ENCODE measurements at regions not wholly inside any gene's neighbourhood (a gene's known extent, or its start where the extent isn't known, plus 50 kb on each side); places are given as distances from the start of the nearest gene placed in this dataset.

DNA sequence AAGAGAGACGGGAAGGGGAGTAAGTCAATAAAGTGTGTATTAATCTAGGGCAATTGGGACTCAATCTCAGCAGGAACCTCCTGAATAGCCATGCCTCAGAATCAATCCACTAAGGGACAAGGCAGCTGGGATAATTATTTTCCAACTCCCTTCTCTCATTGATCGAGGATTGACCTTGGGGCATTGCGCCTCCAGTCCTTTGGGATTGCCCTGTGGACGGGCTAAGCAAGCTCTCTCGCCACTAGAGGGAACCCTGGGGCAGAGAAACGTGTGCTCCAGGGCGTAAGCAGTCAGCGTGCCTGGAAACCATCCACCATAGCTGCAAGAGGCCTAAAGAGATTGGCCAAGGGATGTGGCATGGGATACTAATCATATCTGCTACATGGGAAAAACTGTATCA, 53.9 kb upstream of the ERCC4 start (continued):
- TF ChIP-seq, protein P1, sequence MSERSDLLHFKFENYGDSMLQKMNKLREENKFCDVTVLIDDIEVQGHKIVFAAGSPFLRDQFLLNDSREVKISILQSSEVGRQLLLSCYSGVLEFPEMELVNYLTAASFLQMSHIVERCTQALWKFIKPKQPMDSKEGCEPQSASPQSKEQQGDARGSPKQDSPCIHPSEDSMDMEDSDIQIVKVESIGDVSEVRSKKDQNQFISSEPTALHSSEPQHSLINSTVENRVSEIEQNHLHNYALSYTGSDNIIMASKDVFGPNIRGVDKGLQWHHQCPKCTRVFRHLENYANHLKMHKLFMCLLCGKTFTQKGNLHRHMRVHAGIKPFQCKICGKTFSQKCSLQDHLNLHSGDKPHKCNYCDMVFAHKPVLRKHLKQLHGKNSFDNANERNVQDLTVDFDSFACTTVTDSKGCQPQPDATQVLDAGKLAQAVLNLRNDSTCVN (CRISPR knock-in tag; IDR thresholded peaks at IDR 0.05; ENCODE audit: borderline replicate concordance): peak; percentile 49; the same call in 1 of the 2 replicates
- peak; percentile 31; the same call in 1 of the 2 replicates for TF ChIP-seq FOSL2 (CRISPR knock-in tag; IDR thresholded peaks at IDR 0.05)
- TF ChIP-seq, protein P2, sequence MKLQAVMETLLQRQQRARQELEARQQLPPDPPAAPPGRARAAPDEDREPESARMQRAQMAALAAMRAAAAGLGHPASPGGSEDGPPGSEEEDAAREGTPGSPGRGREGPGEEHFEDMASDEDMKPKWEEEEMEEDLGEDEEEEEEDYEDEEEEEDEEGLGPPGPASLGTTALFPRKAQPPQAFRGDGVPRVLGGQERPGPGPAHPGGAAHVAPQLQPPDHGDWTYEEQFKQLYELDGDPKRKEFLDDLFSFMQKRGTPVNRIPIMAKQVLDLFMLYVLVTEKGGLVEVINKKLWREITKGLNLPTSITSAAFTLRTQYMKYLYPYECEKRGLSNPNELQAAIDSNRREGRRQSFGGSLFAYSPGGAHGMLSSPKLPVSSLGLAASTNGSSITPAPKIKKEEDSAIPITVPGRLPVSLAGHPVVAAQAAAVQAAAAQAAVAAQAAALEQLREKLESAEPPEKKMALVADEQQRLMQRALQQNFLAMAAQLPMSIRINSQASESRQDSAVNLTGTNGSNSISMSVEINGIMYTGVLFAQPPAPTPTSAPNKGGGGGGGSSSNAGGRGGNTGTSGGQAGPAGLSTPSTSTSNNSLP (IDR thresholded peaks at IDR 0.05; ENCODE audit: low read depth, low read length): peak; percentile 83
- 0 out of 2 replicates have a peak, but pooled peaks have one; percentile 42 for TF ChIP-seq RCOR2 (CRISPR knock-in tag; IDR thresholded peaks at IDR 0.05)
- TF ChIP-seq, protein P3, sequence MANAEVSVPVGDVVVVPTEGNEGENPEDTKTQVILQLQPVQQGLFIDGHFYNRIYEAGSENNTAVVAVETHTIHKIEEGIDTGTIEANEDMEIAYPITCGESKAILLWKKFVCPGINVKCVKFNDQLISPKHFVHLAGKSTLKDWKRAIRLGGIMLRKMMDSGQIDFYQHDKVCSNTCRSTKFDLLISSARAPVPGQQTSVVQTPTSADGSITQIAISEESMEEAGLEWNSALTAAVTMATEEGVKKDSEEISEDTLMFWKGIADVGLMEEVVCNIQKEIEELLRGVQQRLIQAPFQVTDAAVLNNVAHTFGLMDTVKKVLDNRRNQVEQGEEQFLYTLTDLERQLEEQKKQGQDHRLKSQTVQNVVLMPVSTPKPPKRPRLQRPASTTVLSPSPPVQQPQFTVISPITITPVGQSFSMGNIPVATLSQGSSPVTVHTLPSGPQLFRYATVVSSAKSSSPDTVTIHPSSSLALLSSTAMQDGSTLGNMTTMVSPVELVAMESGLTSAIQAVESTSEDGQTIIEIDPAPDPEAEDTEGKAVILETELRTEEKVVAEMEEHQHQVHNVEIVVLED (CRISPR knock-in tag; IDR thresholded peaks at IDR 0.05; ENCODE audit: borderline replicate concordance): peak; percentile 54; the same call in 1 of the 2 replicates
- TF ChIP-seq ZNF883 (CRISPR knock-in tag; IDR thresholded peaks at IDR 0.05; ENCODE audit: not compliant biosample characterization): peak; percentile 33
- peak; percentile 56; the same call in 1 of the 2 replicates for TF ChIP-seq ZSCAN25 (CRISPR knock-in tag; IDR thresholded peaks at IDR 0.05)
- peak; percentile 68; the same call in 1 of the 2 replicates for TF ChIP-seq ZNF788 (CRISPR knock-in tag; IDR thresholded peaks at IDR 0.05; ENCODE audit: borderline replicate concordance)
- TF ChIP-seq, protein P4, sequence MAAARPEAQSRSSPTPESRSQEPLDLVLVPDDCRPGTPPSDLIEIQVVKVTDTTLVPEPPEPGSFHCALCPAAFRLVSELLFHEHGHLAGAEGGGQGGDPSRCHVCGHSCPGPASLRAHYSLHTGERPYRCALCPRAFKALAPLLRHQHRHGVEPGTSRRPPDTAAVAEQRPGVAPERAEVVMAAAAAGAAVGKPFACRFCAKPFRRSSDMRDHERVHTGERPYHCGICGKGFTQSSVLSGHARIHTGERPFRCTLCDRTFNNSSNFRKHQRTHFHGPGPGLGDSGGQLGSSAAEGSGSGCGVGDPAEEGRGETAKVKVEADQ (CRISPR knock-in tag; IDR thresholded peaks at IDR 0.05; ENCODE audit: borderline replicate concordance): peak; percentile 85
- no peak for TF ChIP-seq FOXA1 (IDR thresholded peaks at IDR 0.05)
- 0 out of 2 replicates have a peak, but pooled peaks have one; percentile 25 for TF ChIP-seq FOXA1 (CRISPR knock-in tag; IDR thresholded peaks at IDR 0.05)
- TF ChIP-seq ESRRA (CRISPR knock-in tag; IDR thresholded peaks at IDR 0.05; ENCODE audit: low read depth): peak; percentile 50; the same call in 1 of the 2 replicates
- TF ChIP-seq, protein P5, sequence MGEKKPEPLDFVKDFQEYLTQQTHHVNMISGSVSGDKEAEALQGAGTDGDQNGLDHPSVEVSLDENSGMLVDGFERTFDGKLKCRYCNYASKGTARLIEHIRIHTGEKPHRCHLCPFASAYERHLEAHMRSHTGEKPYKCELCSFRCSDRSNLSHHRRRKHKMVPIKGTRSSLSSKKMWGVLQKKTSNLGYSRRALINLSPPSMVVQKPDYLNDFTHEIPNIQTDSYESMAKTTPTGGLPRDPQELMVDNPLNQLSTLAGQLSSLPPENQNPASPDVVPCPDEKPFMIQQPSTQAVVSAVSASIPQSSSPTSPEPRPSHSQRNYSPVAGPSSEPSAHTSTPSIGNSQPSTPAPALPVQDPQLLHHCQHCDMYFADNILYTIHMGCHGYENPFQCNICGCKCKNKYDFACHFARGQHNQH (CRISPR knock-in tag; IDR thresholded peaks at IDR 0.05): peak; percentile 74; the same call in 1 of the 2 replicates
- TF ChIP-seq MED1 (CRISPR knock-in tag; IDR thresholded peaks at IDR 0.05): peak; percentile 57; the same call in 1 of the 2 replicates
- TF ChIP-seq ZMYM4 (CRISPR knock-in tag; IDR thresholded peaks at IDR 0.05): peak; percentile 92
- no peak for TF ChIP-seq IRX3 (CRISPR knock-in tag; IDR thresholded peaks at IDR 0.05; ENCODE audit: borderline replicate concordance, low read depth)
- peak; percentile 63; the same call in 1 of the 2 replicates for TF ChIP-seq BCL6 (CRISPR knock-in tag; IDR thresholded peaks at IDR 0.05)
- TF ChIP-seq, protein P6, sequence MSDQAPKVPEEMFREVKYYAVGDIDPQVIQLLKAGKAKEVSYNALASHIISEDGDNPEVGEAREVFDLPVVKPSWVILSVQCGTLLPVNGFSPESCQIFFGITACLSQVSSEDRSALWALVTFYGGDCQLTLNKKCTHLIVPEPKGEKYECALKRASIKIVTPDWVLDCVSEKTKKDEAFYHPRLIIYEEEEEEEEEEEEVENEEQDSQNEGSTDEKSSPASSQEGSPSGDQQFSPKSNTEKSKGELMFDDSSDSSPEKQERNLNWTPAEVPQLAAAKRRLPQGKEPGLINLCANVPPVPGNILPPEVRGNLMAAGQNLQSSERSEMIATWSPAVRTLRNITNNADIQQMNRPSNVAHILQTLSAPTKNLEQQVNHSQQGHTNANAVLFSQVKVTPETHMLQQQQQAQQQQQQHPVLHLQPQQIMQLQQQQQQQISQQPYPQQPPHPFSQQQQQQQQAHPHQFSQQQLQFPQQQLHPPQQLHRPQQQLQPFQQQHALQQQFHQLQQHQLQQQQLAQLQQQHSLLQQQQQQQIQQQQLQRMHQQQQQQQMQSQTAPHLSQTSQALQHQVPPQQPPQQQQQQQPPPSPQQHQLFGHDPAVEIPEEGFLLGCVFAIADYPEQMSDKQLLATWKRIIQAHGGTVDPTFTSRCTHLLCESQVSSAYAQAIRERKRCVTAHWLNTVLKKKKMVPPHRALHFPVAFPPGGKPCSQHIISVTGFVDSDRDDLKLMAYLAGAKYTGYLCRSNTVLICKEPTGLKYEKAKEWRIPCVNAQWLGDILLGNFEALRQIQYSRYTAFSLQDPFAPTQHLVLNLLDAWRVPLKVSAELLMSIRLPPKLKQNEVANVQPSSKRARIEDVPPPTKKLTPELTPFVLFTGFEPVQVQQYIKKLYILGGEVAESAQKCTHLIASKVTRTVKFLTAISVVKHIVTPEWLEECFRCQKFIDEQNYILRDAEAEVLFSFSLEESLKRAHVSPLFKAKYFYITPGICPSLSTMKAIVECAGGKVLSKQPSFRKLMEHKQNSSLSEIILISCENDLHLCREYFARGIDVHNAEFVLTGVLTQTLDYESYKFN (CRISPR knock-in tag; conservative IDR thresholded peaks at IDR 0.05): peak; percentile 45; the same call in 1 of the 2 replicates
- TF ChIP-seq GLI4 (CRISPR knock-in tag; IDR thresholded peaks at IDR 0.05; ENCODE audit: borderline replicate concordance): no peak
- peak; percentile 36; the same call in 1 of the 2 replicates for TF ChIP-seq KMT2A (CRISPR knock-in tag; IDR thresholded peaks at IDR 0.05)
